ENCODE measurements at regions not wholly inside any gene's neighbourhood (a gene's known extent, or its start where the extent isn't known, plus 50 kb on each side); places are given as distances from the start of the nearest gene placed in this dataset.

DNA sequence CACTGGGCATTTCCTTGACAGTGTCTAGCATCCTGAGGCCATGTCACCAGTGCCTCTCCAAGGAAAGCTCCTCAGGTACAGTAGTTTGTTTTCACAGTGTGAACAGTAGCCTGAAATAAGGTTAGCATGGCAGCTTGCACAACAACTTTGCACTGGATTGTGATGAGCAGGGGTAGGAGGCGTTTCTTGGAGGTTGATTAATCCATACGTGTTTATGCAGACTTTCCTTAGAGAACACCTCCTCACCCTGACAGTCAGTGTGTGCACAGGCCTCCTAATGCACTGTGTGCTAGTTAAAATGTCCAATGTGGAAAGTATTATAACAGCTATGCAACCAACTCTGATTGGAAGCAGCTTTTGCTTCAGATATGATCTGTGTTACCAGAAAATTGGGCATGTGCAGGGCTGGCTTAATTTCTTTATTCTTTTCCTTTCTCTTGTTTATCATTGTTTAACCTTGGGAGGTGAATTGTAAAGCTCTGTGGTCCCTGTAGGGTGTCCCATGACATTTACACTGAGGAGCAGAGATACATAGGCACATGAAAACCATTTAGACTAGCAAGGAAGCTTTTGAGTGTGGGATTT is 77.2 kb upstream of the LDAH start:
- Histone ChIP-seq H3K79me2 (ENCODE audit: control insufficient read depth, insufficient read depth, low read length) (no peaks in the 10 kb centered on the region), H3K4me3 (ENCODE audit: control insufficient read depth in 2 of 3, extremely low read depth in 1 of 3, insufficient read depth in 2 of 3, low read depth in 1 of 3, low read length in 3 of 3) (no peak overlapping the region), H3K9ac (ENCODE audit: control insufficient read depth, extremely low read depth, insufficient read depth, low read length) (no peak overlapping the region), H3K36me3 (ENCODE audit: control insufficient read depth in 2 of 2, extremely low read depth in 1 of 2, insufficient read depth in 2 of 2, low read length in 2 of 2) (no peaks in the 10 kb centered on the region), H2AFZ (ENCODE audit: control insufficient read depth, low read length) (no peak overlapping the region), H3K27ac (ENCODE audit: control insufficient read depth, insufficient read depth, low read length) (no peak overlapping the region), H3K27me3 (ENCODE audit: control insufficient read depth, extremely low read depth, insufficient read depth, low read length) (peaks cover 3% of the 10 kb centered on the region), H3K9me3 (ENCODE audit: control insufficient read depth, low read depth, low read length) (no peaks in the 10 kb centered on the region), H3K4me2 (ENCODE audit: control insufficient read depth, extremely low read depth, insufficient read depth, low read depth, low read length) (no peak overlapping the region), H3K4me1 (ENCODE audit: control insufficient read depth, extremely low read depth, insufficient read depth, low read length) (no peaks in the 10 kb centered on the region), H3K9me1 (ENCODE audit: control insufficient read depth, extremely low read depth, insufficient read depth, low read length) (no peaks in the 10 kb centered on the region), H4K20me1 (ENCODE audit: control insufficient read depth, extremely low read depth, insufficient read depth, low read length) (no peaks in the 10 kb centered on the region)
- no peak for TF ChIP-seq EZH2 (IDR thresholded peaks at IDR 0.05; ENCODE audit: low read length)
- TF ChIP-seq, protein P1, sequence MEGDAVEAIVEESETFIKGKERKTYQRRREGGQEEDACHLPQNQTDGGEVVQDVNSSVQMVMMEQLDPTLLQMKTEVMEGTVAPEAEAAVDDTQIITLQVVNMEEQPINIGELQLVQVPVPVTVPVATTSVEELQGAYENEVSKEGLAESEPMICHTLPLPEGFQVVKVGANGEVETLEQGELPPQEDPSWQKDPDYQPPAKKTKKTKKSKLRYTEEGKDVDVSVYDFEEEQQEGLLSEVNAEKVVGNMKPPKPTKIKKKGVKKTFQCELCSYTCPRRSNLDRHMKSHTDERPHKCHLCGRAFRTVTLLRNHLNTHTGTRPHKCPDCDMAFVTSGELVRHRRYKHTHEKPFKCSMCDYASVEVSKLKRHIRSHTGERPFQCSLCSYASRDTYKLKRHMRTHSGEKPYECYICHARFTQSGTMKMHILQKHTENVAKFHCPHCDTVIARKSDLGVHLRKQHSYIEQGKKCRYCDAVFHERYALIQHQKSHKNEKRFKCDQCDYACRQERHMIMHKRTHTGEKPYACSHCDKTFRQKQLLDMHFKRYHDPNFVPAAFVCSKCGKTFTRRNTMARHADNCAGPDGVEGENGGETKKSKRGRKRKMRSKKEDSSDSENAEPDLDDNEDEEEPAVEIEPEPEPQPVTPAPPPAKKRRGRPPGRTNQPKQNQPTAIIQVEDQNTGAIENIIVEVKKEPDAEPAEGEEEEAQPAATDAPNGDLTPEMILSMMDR (optimal IDR thresholded peaks at IDR 0.05 in 1 of 3, IDR thresholded peaks at IDR 0.05 in 1 of 3, conservative IDR thresholded peaks at IDR 0.05 in 1 of 3; ENCODE audit: extremely low read depth in 1 of 3, insufficient read depth in 2 of 3, low read length in 3 of 3) = no peak
- FAIRE-seq (no peak), DNase-seq (ENCODE audit: low read depth, low spot score) (no peak)
- dilution Hi-C loops (cut with MboI; ENCODE audit: extremely low pct_ligation_motif_present, low sequenced_read_pairs) = no loop called here

DNA sequence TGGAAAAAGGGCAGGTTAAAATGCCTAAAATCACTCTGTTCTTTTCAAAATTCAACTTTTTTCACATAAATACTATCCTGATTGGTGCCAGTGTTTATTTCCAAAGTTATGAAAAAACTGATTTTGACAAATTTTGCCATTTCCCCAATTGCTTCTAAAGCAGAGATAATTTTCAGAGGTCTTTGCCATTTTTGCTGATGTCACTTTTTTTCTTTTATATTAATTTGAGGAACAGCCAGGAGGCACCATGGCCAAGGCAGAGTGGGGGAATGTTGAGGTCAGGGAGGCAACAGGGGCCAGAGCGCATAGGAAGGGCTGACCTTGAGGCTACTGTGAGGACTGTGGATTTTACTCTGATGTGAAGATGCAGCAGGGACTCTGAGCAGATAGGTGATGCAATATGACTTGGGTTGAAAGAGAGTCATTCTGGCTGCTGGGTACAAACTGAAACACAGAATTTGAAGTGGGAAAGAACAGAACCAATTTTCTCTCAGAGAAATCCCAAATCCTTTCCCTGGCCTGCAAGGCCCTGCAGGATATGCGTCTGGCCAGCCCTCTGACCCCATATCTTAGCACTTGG is 75.1 kb upstream of the LDAH start:
- Histone ChIP-seq H3K79me2 (ENCODE audit: control insufficient read depth, insufficient read depth, low read length) (no peaks in the 10 kb centered on the region), H3K27me3 (ENCODE audit: control insufficient read depth, extremely low read depth, insufficient read depth, low read length) (peaks cover 3% of the 10 kb centered on the region), H3K9me1 (ENCODE audit: control insufficient read depth, extremely low read depth, insufficient read depth, low read length) (no peaks in the 10 kb centered on the region), H3K9ac (ENCODE audit: control insufficient read depth, extremely low read depth, insufficient read depth, low read length) (no peak overlapping the region), H3K27ac (ENCODE audit: control insufficient read depth, insufficient read depth, low read length) (no peak overlapping the region), H3K4me3 (ENCODE audit: control insufficient read depth in 2 of 3, extremely low read depth in 1 of 3, insufficient read depth in 2 of 3, low read depth in 1 of 3, low read length in 3 of 3) (no peak overlapping the region), H2AFZ (ENCODE audit: control insufficient read depth, low read length) (no peak overlapping the region), H3K9me3 (ENCODE audit: control insufficient read depth, low read depth, low read length) (no peaks in the 10 kb centered on the region), H3K4me1 (ENCODE audit: control insufficient read depth, extremely low read depth, insufficient read depth, low read length) (no peaks in the 10 kb centered on the region), H3K36me3 (ENCODE audit: control insufficient read depth in 2 of 2, extremely low read depth in 1 of 2, insufficient read depth in 2 of 2, low read length in 2 of 2) (no peaks in the 10 kb centered on the region), H3K4me2 (ENCODE audit: control insufficient read depth, extremely low read depth, insufficient read depth, low read depth, low read length) (no peak overlapping the region), H4K20me1 (ENCODE audit: control insufficient read depth, extremely low read depth, insufficient read depth, low read length) (no peaks in the 10 kb centered on the region)
- TF ChIP-seq, protein P1 (optimal IDR thresholded peaks at IDR 0.05 in 1 of 3, IDR thresholded peaks at IDR 0.05 in 1 of 3, conservative IDR thresholded peaks at IDR 0.05 in 1 of 3; ENCODE audit: extremely low read depth in 1 of 3, insufficient read depth in 2 of 3, low read length in 3 of 3) = no peak
- TF ChIP-seq EZH2 (IDR thresholded peaks at IDR 0.05; ENCODE audit: low read length) = no peak
- dilution Hi-C loops (cut with MboI; ENCODE audit: extremely low pct_ligation_motif_present, low sequenced_read_pairs) = no loop called here
- DNase-seq (ENCODE audit: low read depth, low spot score) (no peak), FAIRE-seq (no peak)
